PC-9 (cell line): ENCODE measurements at regions not wholly inside any gene's neighbourhood (a gene's known extent, or its start where the extent isn't known, plus 50 kb on each side); places are given as distances from the start of the nearest gene placed in this dataset.

Experiments
- EZH2 ChIP-seq: fragments of 200-600 bp; sonication (generic); IDR thresholded peaks from 2 replicates; pipeline ENCODE4 v1.8.0; 2017; ENCODE audit warnings: antibody characterized with exemption, low read depth
- TF ChIP-seq, protein P1 (sequence below): fragments of 200-600 bp; sonication (generic); conservative IDR thresholded peaks from 2 replicates; pipeline ENCODE4 v1.6.1; 2017; ENCODE audit warnings: mixed run types, antibody characterized with exemption, mild to moderate bottlenecking, moderate library complexity

DNA sequence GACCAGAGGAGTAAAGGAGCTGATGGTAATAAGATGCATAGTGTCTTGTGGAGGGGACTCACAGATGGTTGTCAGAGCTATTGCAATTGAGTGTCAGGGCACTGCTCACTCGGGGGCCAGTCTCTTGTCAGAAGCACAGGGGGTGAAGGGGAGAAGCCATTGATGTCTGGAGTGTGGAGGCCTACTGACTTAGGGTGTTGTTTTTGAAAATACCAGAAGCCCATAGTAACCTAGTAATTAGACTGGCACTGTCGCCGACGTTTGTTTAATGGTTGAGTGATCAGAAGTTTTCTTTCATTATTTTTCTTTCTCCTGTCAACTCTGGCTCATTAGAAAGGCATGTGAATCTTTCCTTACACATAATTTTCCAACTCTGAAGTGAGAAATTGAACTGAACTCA lies 151.6 kb upstream of the TENM4 start:
- TF ChIP-seq, protein P1, sequence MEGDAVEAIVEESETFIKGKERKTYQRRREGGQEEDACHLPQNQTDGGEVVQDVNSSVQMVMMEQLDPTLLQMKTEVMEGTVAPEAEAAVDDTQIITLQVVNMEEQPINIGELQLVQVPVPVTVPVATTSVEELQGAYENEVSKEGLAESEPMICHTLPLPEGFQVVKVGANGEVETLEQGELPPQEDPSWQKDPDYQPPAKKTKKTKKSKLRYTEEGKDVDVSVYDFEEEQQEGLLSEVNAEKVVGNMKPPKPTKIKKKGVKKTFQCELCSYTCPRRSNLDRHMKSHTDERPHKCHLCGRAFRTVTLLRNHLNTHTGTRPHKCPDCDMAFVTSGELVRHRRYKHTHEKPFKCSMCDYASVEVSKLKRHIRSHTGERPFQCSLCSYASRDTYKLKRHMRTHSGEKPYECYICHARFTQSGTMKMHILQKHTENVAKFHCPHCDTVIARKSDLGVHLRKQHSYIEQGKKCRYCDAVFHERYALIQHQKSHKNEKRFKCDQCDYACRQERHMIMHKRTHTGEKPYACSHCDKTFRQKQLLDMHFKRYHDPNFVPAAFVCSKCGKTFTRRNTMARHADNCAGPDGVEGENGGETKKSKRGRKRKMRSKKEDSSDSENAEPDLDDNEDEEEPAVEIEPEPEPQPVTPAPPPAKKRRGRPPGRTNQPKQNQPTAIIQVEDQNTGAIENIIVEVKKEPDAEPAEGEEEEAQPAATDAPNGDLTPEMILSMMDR, result no peak
- TF ChIP-seq EZH2, result no peak
